Aorta (tissue), 5 donors: ENCODE measurements at regions not wholly inside any gene's neighbourhood (a gene's known extent, or its start where the extent isn't known, plus 50 kb on each side); places are given as distances from the start of the nearest gene placed in this dataset.

ENCODE experiments used
- ATAC-seq: fragments of 200-7000 bp; cut with Tn5 transposase; one replicate; pipeline ENCODE4 v1.9.1; 2022; ENCODE audit warnings: moderate library complexity; ENCODE audit not compliant: low FRiP score
- DNase-seq, 2 donors: peaks; one replicate each; pipeline ENCODE4 v3.0.0-alpha.2; 2020
- H3K27ac ChIP-seq, 2 donors: one replicate each; pipeline ENCODE4 v1.5.1; 2013; ENCODE audit warnings: low read length in 2 of 2, mild to moderate bottlenecking in 2 of 2, moderate library complexity in 2 of 2, control low read depth in 1 of 2, inconsistent platforms in 1 of 2, low read depth in 1 of 2
- H3K27me3 ChIP-seq, 2 donors: one replicate each; pipeline ENCODE4 v1.6.1; 2013; ENCODE audit warnings: control low read depth in 1 of 2, low read length in 1 of 2, mild to moderate bottlenecking in 1 of 2, moderate library complexity in 1 of 2; ENCODE audit not compliant: insufficient read depth in 2 of 2, control insufficient read depth in 1 of 2
- H3K36me3 ChIP-seq, 2 donors: one replicate each; pipeline ENCODE4 v1.6.1; 2013; ENCODE audit warnings: control low read depth in 1 of 2, low read length in 1 of 2, mild to moderate bottlenecking in 1 of 2; ENCODE audit not compliant: insufficient read depth in 2 of 2, control insufficient read depth in 1 of 2
- H3K4me1 ChIP-seq, 2 donors: one replicate each; pipeline ENCODE4 v1.6.1; 2013; ENCODE audit warnings: low read length in 2 of 2, control low read depth in 1 of 2, mild to moderate bottlenecking in 1 of 2, moderate library complexity in 1 of 2; ENCODE audit not compliant: insufficient read depth in 2 of 2, control insufficient read depth in 1 of 2
- H3K4me3 ChIP-seq, 2 donors: one replicate each; pipeline ENCODE4 v1.5.1; 2013; ENCODE audit warnings: low read length in 2 of 2, control low read depth in 1 of 2, mild to moderate bottlenecking in 1 of 2
- H3K9me3 ChIP-seq: one replicate; pipeline ENCODE4 v1.6.1; 2013; ENCODE audit warnings: mild to moderate bottlenecking, low read length; ENCODE audit not compliant: control insufficient read depth
- WGBS, 2 donors: extraction: QIAGEN DNeasy Blood & Tissue Kit; methylation state at CpG; one replicate each; pipeline ENCODE4 v1.1.7; 2013; 5-methylcytosine and 5-hydroxymethylcytosine counted together
- intact Hi-C, 2 donors: fragments of 100-400 bp; cut with DNase I; formaldehyde crosslinking; loops; one replicate each; pipeline versions ENCODE4 v1.14.2 to v1.15.0; 2022
- donor health status: healthy with polysubstance abuse.
- donor health status: Bipolar disorder and iron deficiency.
- donor health status: DM: no; HTN: no; CAD: no.
- donor health status: DM: no; HTN: no; CAD: no.
- donor health status: DM: yes; HTN: yes; CAD: no.

- intact Hi-C loops = no loop called here
- ATAC-seq (no peak), DNase-seq (no peak)
- Histone ChIP-seq H3K9me3 (no peaks in the 10 kb centered on the region), H3K4me3 (no peak overlapping the region), H3K4me1 (no peaks in the 10 kb centered on the region), H3K27ac (no peak overlapping the region), H3K27me3 (no peaks in the 10 kb centered on the region), H3K36me3 (no peaks in the 10 kb centered on the region)
- 87 to 89% methylated on average over 4 of the region's 4 CpGs for WGBS, 2 donors
These were observed 152.7 kb upstream of the CDIN1 start for GRCh38 chr15:36426691-36427090.

- H3K4me3 ChIP-seq = no peak overlapping the region
- H3K27ac ChIP-seq = no peak overlapping the region
- no peaks in the 10 kb centered on the region for H3K27me3 ChIP-seq
- H3K4me1 ChIP-seq = no peaks in the 10 kb centered on the region
- no peaks in the 10 kb centered on the region for H3K36me3 ChIP-seq
- intact Hi-C loops = no loop called here
- peak; percentile 22 for ATAC-seq
- H3K9me3 ChIP-seq = no peaks in the 10 kb centered on the region
- DNase-seq = no peak
- 85% methylated on average over 4 of the region's 4 CpGs for WGBS, 2 donors
These were observed 151.2 kb upstream of the CDIN1 start for GRCh38 chr15:36428102-36428845.

GRCh38 chr15:36429707-36430106 is 149.7 kb upstream of the CDIN1 start:
- intact Hi-C loops = no loop called here
- Histone ChIP-seq H3K36me3 (no peaks in the 10 kb centered on the region), H3K9me3 (no peaks in the 10 kb centered on the region), H3K27ac (no peak overlapping the region), H3K4me1 (no peaks in the 10 kb centered on the region), H3K27me3 (no peaks in the 10 kb centered on the region), H3K4me3 (no peak overlapping the region)
- DNase-seq (no peak), ATAC-seq (no peak)
- WGBS, 2 donors = 69 to 75% methylated on average over 2 of the region's 2 CpGs

- Histone ChIP-seq H3K36me3 (no peaks in the 10 kb centered on the region), H3K27ac (no peak overlapping the region), H3K4me3 (no peak overlapping the region), H3K4me1 (no peaks in the 10 kb centered on the region), H3K27me3 (no peaks in the 10 kb centered on the region), H3K9me3 (no peaks in the 10 kb centered on the region)
- DNase-seq (no peak), ATAC-seq (no peak)
- 93 to 97% methylated on average over 1 of the region's 1 CpG for WGBS, 2 donors
- intact Hi-C loops = no loop called here
These were observed 149.1 kb upstream of the CDIN1 start for GRCh38 chr15:36430280-36430679.

- H3K27ac ChIP-seq = no peak overlapping the region
- no peaks in the 10 kb centered on the region for H3K36me3 ChIP-seq
- no peaks in the 10 kb centered on the region for H3K27me3 ChIP-seq
- no peak overlapping the region for H3K4me3 ChIP-seq
- WGBS, 2 donors = 76 to 79% methylated on average over 4 of the region's 4 CpGs
- no peaks in the 10 kb centered on the region for H3K9me3 ChIP-seq
- no peak for DNase-seq
- intact Hi-C loops = no loop called here
- no peaks in the 10 kb centered on the region for H3K4me1 ChIP-seq
- ATAC-seq = no peak
These were observed 148.6 kb upstream of the CDIN1 start for GRCh38 chr15:36430726-36431265.

- H3K27ac ChIP-seq = no peak overlapping the region
- DNase-seq = no peak
- ATAC-seq = no peak
- no peaks in the 10 kb centered on the region for H3K9me3 ChIP-seq
- no peak overlapping the region for H3K4me3 ChIP-seq
- no peaks in the 10 kb centered on the region for H3K4me1 ChIP-seq
- 34 to 58% methylated on average over 2 of the region's 2 CpGs for WGBS, 2 donors
- intact Hi-C loops = no loop called here
- no peaks in the 10 kb centered on the region for H3K27me3 ChIP-seq
- no peaks in the 10 kb centered on the region for H3K36me3 ChIP-seq
These were observed 147.3 kb upstream of the CDIN1 start for GRCh38 chr15:36432161-36432560.

GRCh38 chr15:36434177-36434576 is 145.2 kb upstream of the CDIN1 start:
- Histone ChIP-seq H3K27me3 (no peaks in the 10 kb centered on the region), H3K4me3 (no peak overlapping the region), H3K4me1 (no peaks in the 10 kb centered on the region), H3K27ac (no peak overlapping the region), H3K36me3 (no peaks in the 10 kb centered on the region), H3K9me3 (no peaks in the 10 kb centered on the region)
- intact Hi-C loops = no loop called here
- no peak for DNase-seq
- no peak for ATAC-seq

- no peak for ATAC-seq
- no peaks in the 10 kb centered on the region for H3K27me3 ChIP-seq
- H3K36me3 ChIP-seq = no peaks in the 10 kb centered on the region
- 76 to 77% methylated on average over 3 of the region's 3 CpGs for WGBS, 2 donors
- no peaks in the 10 kb centered on the region for H3K4me1 ChIP-seq
- H3K4me3 ChIP-seq = no peak overlapping the region
- no peaks in the 10 kb centered on the region for H3K9me3 ChIP-seq
- no peak overlapping the region for H3K27ac ChIP-seq
- intact Hi-C loops = no loop called here
- DNase-seq = no peak
These were observed 140.9 kb upstream of the CDIN1 start for GRCh38 chr15:36438499-36438898.

GRCh38 chr15:36447373-36447772 is 132.1 kb upstream of the CDIN1 start:
- no peak overlapping the region for H3K4me3 ChIP-seq
- H3K27ac ChIP-seq = no peak overlapping the region
- no peaks in the 10 kb centered on the region for H3K36me3 ChIP-seq
- intact Hi-C loops = no loop called here
- H3K27me3 ChIP-seq = no peaks in the 10 kb centered on the region
- no peaks in the 10 kb centered on the region for H3K4me1 ChIP-seq
- no peak for ATAC-seq
- no peak for DNase-seq
- H3K9me3 ChIP-seq = no peaks in the 10 kb centered on the region
- WGBS, 2 donors = 95 to 98% methylated on average over 2 of the region's 2 CpGs
